K562 (cell line): ENCODE measurements at regions not wholly inside any gene's neighbourhood (a gene's known extent, or its start where the extent isn't known, plus 50 kb on each side); places are given as distances from the start of the nearest gene placed in this dataset.

ENCODE experiments used
- ATAC-seq: fragments of 200-7000 bp; cut with Tn5 transposase; 3 replicates; pipeline ENCODE4 v1.9.1; 2020; ENCODE audit warnings: moderate library complexity
- BruUV-seq: library from RNA; stranded (reverse); fragments of 400-500 nt; replicated peaks from 2 replicates; lab custom pipeline; 2021; lab: Mats Ljungman, UMichigan
- CTCF ChIA-PET: fragments of 300-600 bp; formaldehyde crosslinking; extraction: SDS; loops from one replicate; lab custom pipeline; 2021; ENCODE audit warnings: low intra/inter-chr PET ratio; lab: Yijun Ruan, JAX
- POLR2A ChIA-PET: fragments of 300-600, 350-650 bp; sonication (Branson Sonifier 250); formaldehyde crosslinking; extraction: SDS; loops from one replicate; lab custom pipeline; 2021; ENCODE audit warnings: antibody characterized with exemption, inconsistent platforms; lab: Yijun Ruan, JAX
- DNase-seq, 4 experiments: peaks; one replicate each; pipeline versions ENCODE4 v3.0.0 to v3.0.0-alpha.2; 2011 to 2018; ENCODE audit warnings: low spot score in 3 of 4, mixed read lengths in 3 of 4; ENCODE audit errors: extremely low read depth in 1 of 4
- FAIRE-seq: peaks from 2 replicates; lab custom pipeline; 2011; peaks lifted over from hg19 to GRCh38; lab: Jason Lieb, UNC
- H2AFZ ChIP-seq: 2 replicates; pipeline ENCODE4 v1.6.0; 2011; ENCODE audit warnings: low read depth, low read length, control low read depth, inconsistent platforms
- H3K27ac ChIP-seq: fragments of 200-600 bp; 3 replicates; pipeline ENCODE4 v1.8.0; 2011; ENCODE audit warnings: low read depth, mild to moderate bottlenecking, control low read depth, inconsistent platforms, low read length, moderate library complexity, mixed read lengths; ENCODE audit errors: extremely low read depth
- H3K27me3 ChIP-seq, 2 experiments: fragments of 300-600 bp in 1 of 2; 2 replicates in 1 of 2; 3 replicates in 1 of 2; pipeline versions ENCODE4 v1.6.0 to v1.8.0; 2011; ENCODE audit warnings: inconsistent platforms in 2 of 2, low read length in 2 of 2, mild to moderate bottlenecking in 1 of 2, mixed read lengths in 1 of 2, moderate library complexity in 1 of 2; ENCODE audit not compliant: control insufficient read depth in 2 of 2, insufficient read depth in 2 of 2
- H3K36me3 ChIP-seq: fragments of 300-600 bp; 3 replicates; pipeline ENCODE4 v1.8.0; 2011; ENCODE audit warnings: mild to moderate bottlenecking, low read length, inconsistent platforms; ENCODE audit not compliant: control insufficient read depth, insufficient read depth
- H3K4me1 ChIP-seq, 2 experiments: fragments of 200-600 bp in 1 of 2; replicated peaks in 1 of 2; 2 replicates in 1 of 2; 3 replicates in 1 of 2; pipeline versions ENCODE4 v1.5.1 to v1.8.0; 2011; ENCODE audit warnings: inconsistent platforms in 2 of 2, low read length in 2 of 2, mild to moderate bottlenecking in 1 of 2, mixed read lengths in 1 of 2, moderate library complexity in 1 of 2; ENCODE audit not compliant: control insufficient read depth in 2 of 2, insufficient read depth in 2 of 2
- H3K4me2 ChIP-seq: 2 replicates; pipeline ENCODE4 v1.6.1; 2011; ENCODE audit warnings: low read length, control low read depth, inconsistent platforms, mixed read lengths; ENCODE audit not compliant: insufficient read depth
- H3K4me3 ChIP-seq: fragments of 200-600 bp; sonication (generic), shearing (Covaris generic); 2 replicates; pipeline ENCODE4 v1.5.1; 2016; ENCODE audit warnings: control low read depth, inconsistent platforms
- H3K79me2 ChIP-seq: fragments of 200-600 bp; 3 replicates; pipeline ENCODE4 v1.8.0; 2011; ENCODE audit warnings: low read length, inconsistent platforms; ENCODE audit not compliant: control insufficient read depth, insufficient read depth
- H3K9ac ChIP-seq, 2 experiments: 2 replicates each; pipeline versions ENCODE4 v1.6.0 to v1.6.1; 2011; ENCODE audit warnings: low read depth in 2 of 2, low read length in 2 of 2, control low read depth in 1 of 2, inconsistent platforms in 1 of 2, mild to moderate bottlenecking in 1 of 2, mixed read lengths in 1 of 2; ENCODE audit not compliant: insufficient read depth in 1 of 2
- H3K9me1 ChIP-seq: one replicate; pipeline ENCODE4 v1.6.0; 2011; ENCODE audit warnings: inconsistent platforms, mild to moderate bottlenecking, low read length, moderate library complexity; ENCODE audit not compliant: control insufficient read depth, insufficient read depth
- H3K9me3 ChIP-seq: replicated peaks from 2 replicates; pipeline ENCODE4 v1.5.1; 2011; ENCODE audit warnings: low read depth, low read length, inconsistent platforms; ENCODE audit not compliant: control insufficient read depth, insufficient read depth
- H4K20me1 ChIP-seq: replicated peaks from 2 replicates; pipeline ENCODE4 v1.6.1; 2011; ENCODE audit warnings: low read length, inconsistent platforms, mixed read lengths; ENCODE audit not compliant: control insufficient read depth, insufficient read depth
- BRF1 ChIP-seq: IDR thresholded peaks from 3 replicates; pipeline ENCODE4 v1.6.1; 2011; ENCODE audit warnings: borderline replicate concordance, mild to moderate bottlenecking; ENCODE audit not compliant: insufficient read length; ENCODE audit errors: extremely low read depth
- EP300 ChIP-seq: IDR thresholded peaks from 2 replicates; pipeline ENCODE4 v1.6.1; 2012; ENCODE audit warnings: low read length, improper control_type of control experiment
- FOXO4 ChIP-seq: fragments of 450-650 bp; formaldehyde crosslinking; IDR thresholded peaks from 2 replicates; pipeline ENCODE4 v1.4.0; 2020; ENCODE audit warnings: mild to moderate bottlenecking, moderate library complexity
- GMEB1 ChIP-seq: fragments of 250-450 bp; sonication (Bioruptor Pico); IDR thresholded peaks from 2 replicates; pipeline ENCODE4 v1.4.0; 2020; ENCODE audit warnings: mild to moderate bottlenecking
- LEF1 ChIP-seq: fragments of 450-650 bp; IDR thresholded peaks from 2 replicates; pipeline ENCODE4 v1.6.1; 2016; ENCODE audit warnings: mild to moderate bottlenecking
- NCOA2 ChIP-seq, 2 experiments: fragments of 450-650 bp; IDR thresholded peaks; 2 replicates each; pipeline ENCODE4 v1.6.1; 2018; ENCODE audit warnings: mild to moderate bottlenecking in 2 of 2, moderate library complexity in 1 of 2; ENCODE audit not compliant: partially characterized antibody in 2 of 2
- POLR2H ChIP-seq: IDR thresholded peaks from 2 replicates; pipeline ENCODE4 v1.6.1; 2016; ENCODE audit warnings: missing genetic modification characterization, low read depth, mild to moderate bottlenecking, control low read depth, missing compliant biosample characterization, moderate library complexity
- PURB ChIP-seq: sonication (generic); formaldehyde crosslinking; IDR thresholded peaks from 2 replicates; pipeline ENCODE4 v1.9.0; 2021; ENCODE audit warnings: low read depth, mild to moderate bottlenecking, missing genetic modification reagents
- SLC30A9 ChIP-seq: fragments of 250-450 bp; sonication (Bioruptor Pico); IDR thresholded peaks from 2 replicates; pipeline ENCODE4 v1.8.0; 2022; ENCODE audit warnings: mild to moderate bottlenecking, moderate library complexity
- SMAD1 ChIP-seq: fragments of 150-350 bp; IDR thresholded peaks from 2 replicates; pipeline ENCODE4 v1.6.1; 2014; ENCODE audit warnings: low read length, low read depth; ENCODE audit not compliant: partially characterized antibody
- SRF ChIP-seq, 2 experiments: fragments of 250-450, 450-650 bp in 1 of 2; sonication (Bioruptor Pico) in 1 of 2; sonication (generic) in 1 of 2; formaldehyde crosslinking; IDR thresholded peaks; 2 replicates each; pipeline versions ENCODE4 v1.5.0 to v1.5.1; 2020 to 2022; ENCODE audit warnings: mild to moderate bottlenecking in 1 of 2, missing genetic modification reagents in 1 of 2
- ZNF232 ChIP-seq: sonication (generic); formaldehyde crosslinking; IDR thresholded peaks from 2 replicates; pipeline ENCODE4 v1.8.0; 2022; ENCODE audit warnings: mild to moderate bottlenecking, missing genetic modification reagents
- ZNF436 ChIP-seq: fragments of 250-450, 450-650 bp; sonication (Bioruptor Pico); formaldehyde crosslinking; IDR thresholded peaks from 2 replicates; pipeline ENCODE4 v1.7.0; 2020; ENCODE audit warnings: mild to moderate bottlenecking
- ZNF583 ChIP-seq: fragments of 250-450 bp; sonication (Bioruptor Pico); IDR thresholded peaks from 2 replicates; pipeline ENCODE4 v1.4.0; 2020
- ZNF589 ChIP-seq: fragments of 200-800 bp; sonication (Bioruptor generic); IDR thresholded peaks from 2 replicates; pipeline ENCODE4 v1.6.1; 2016; ENCODE audit warnings: low read depth, missing genetic modification characterization, missing compliant biosample characterization
- ZNF644 ChIP-seq: fragments of 200-800 bp; sonication (Bioruptor generic); IDR thresholded peaks from 2 replicates; pipeline ENCODE4 v1.6.1; 2016; ENCODE audit warnings: low read depth, missing genetic modification characterization, missing compliant biosample characterization
- ZNF764 ChIP-seq: fragments of 250-450 bp; sonication (Bioruptor Pico); IDR thresholded peaks from 2 replicates; pipeline ENCODE4 v1.4.0; 2020; ENCODE audit warnings: low read depth, mild to moderate bottlenecking, moderate library complexity
- WGBS: fragments of 100-300 bp; shearing (Covaris generic); methylation state at CpG from one replicate; pipeline ENCODE4 v1.1.6; 2016; ENCODE audit warnings: low coverage, mixed read lengths; ENCODE audit not compliant: insufficient coverage; ENCODE audit errors: missing lambda C conversion rate; 5-methylcytosine and 5-hydroxymethylcytosine counted together
- in situ Hi-C: fragments of 300-500 bp; cut with MboI; formaldehyde crosslinking; loops from 4 replicates; pipeline ENCODE4 v1.15.0; 2018; ENCODE audit warnings: inconsistent platforms, mixed read lengths
- intact Hi-C: fragments of 100-400 bp; cut with micrococcal nuclease; formaldehyde crosslinking; loops from 2 replicates; pipeline ENCODE4 v1.14.2; 2022

GRCh38 chr10:105538874-105539273 lies 897.8 kb downstream of the SORCS3 start:
- FAIRE-seq: no peak

More at GRCh38 chr10:105538874-105539273, 897.8 kb downstream of the SORCS3 start:
- H4K20me1 ChIP-seq: no peaks in the 10 kb centered on the region
- intact Hi-C loops (no loop called here), in situ Hi-C loops (no loop called here)
- no peak overlapping the region for H3K27ac ChIP-seq
- DNase-seq: no peak
- TF ChIP-seq LEF1: no peak
- no peak for TF ChIP-seq SRF (CRISPR knock-in tag; IDR thresholded peaks at IDR 0.05)
- no peak for TF ChIP-seq FOXO4 (CRISPR knock-in tag)
- TF ChIP-seq SMAD1: no peak
- TF ChIP-seq ZNF232 (CRISPR knock-in tag): no peak
- no peak for TF ChIP-seq BRF1
- no peak for TF ChIP-seq ZNF436
- no peak for TF ChIP-seq ZNF583 (CRISPR knock-in tag)
- TF ChIP-seq ZNF589 (CRISPR knock-in tag): no peak
- TF ChIP-seq GMEB1 (CRISPR knock-in tag): no peak
- TF ChIP-seq EP300: no peak
- TF ChIP-seq PURB: no peak
- TF ChIP-seq ZNF764 (CRISPR knock-in tag): no peak
- TF ChIP-seq SLC30A9 (CRISPR knock-in tag): no peak
- TF ChIP-seq ZNF644 (tag): no peak
- TF ChIP-seq NCOA2 (IDR thresholded peaks at IDR 0.05; ENCODE audit: partially characterized antibody in 2 of 2): no peak
- no peak for TF ChIP-seq POLR2H
- no peaks in the 10 kb centered on the region for H3K27me3 ChIP-seq
- ChIA-PET POLR2A (no interaction called here), CTCF (no interaction called here)
- ATAC-seq: no peak
- H3K4me1 ChIP-seq: no peaks in the 10 kb centered on the region
- no peak overlapping the region for H3K4me3 ChIP-seq
- BruUV-seq: no TSS peak
- H3K9me3 ChIP-seq: no peaks in the 10 kb centered on the region
- H3K9ac ChIP-seq: no peak overlapping the region
- H3K79me2 ChIP-seq: no peaks in the 10 kb centered on the region
- no peak overlapping the region for H3K4me2 ChIP-seq
- H2AFZ ChIP-seq: no peak overlapping the region
- no peaks in the 10 kb centered on the region for H3K9me1 ChIP-seq
- no peaks in the 10 kb centered on the region for H3K36me3 ChIP-seq
- 0% methylated on average over 4 of the region's 4 CpGs for WGBS
